Adrenal gland (tissue), 9 donors: ENCODE measurements at regions not wholly inside any gene's neighbourhood (a gene's known extent, or its start where the extent isn't known, plus 50 kb on each side); places are given as distances from the start of the nearest gene placed in this dataset.

Source experiments
- DNase-seq, 7 donors: peaks; one replicate each; pipeline ENCODE4 v3.0.0-alpha.2; 2019 to 2020
- H3K27ac ChIP-seq, 5 donors: fragments of 200-600 bp; sonication (generic) in 4 of 5; 1 replicate in 3 of 5; 2 replicates in 2 of 5; pipeline versions ENCODE4 v1.5.1 to v1.8.0; 2016 to 2020; ENCODE audit warnings: mild to moderate bottlenecking in 1 of 5
- H3K27me3 ChIP-seq: fragments of 200-600 bp; 2 replicates; pipeline ENCODE4 v1.8.0; 2021
- H3K36me3 ChIP-seq, 2 donors: fragments of 200-600 bp; replicated peaks in 1 of 2; 1 replicate in 1 of 2; 2 replicates in 1 of 2; pipeline versions ENCODE4 v1.5.1 to v1.8.0; 2018 to 2022
- H3K4me1 ChIP-seq, 2 donors: fragments of 200-600 bp; replicated peaks in 1 of 2; 1 replicate in 1 of 2; 2 replicates in 1 of 2; pipeline versions ENCODE4 v1.5.1 to v1.8.0; 2018 to 2021
- H3K4me3 ChIP-seq, 4 donors: fragments of 200-600 bp; sonication (generic) in 3 of 4; one replicate each; pipeline ENCODE4 v1.5.1; 2016 to 2018
- H3K9me3 ChIP-seq, 3 donors: fragments of 200-600 bp; sonication (generic) in 1 of 3; replicated peaks in 1 of 3; 1 replicate in 2 of 3; 2 replicates in 1 of 3; pipeline versions ENCODE4 v1.5.1 to v1.8.0; 2016 to 2021
- CTCF ChIP-seq, 6 experiments: fragments of 450-650 bp in 4 of 6; fragments of 200-600 bp in 2 of 6; sonication (generic) in 1 of 6; IDR thresholded peaks; 1 replicate in 5 of 6; 2 replicates in 1 of 6; pipeline versions ENCODE4 v1.5.1 to v1.8.0; 2016 to 2021; ENCODE audit warnings: antibody characterized with exemption in 6 of 6, mild to moderate bottlenecking in 2 of 6, moderate library complexity in 1 of 6
- POLR2A ChIP-seq, 2 donors: fragments of 450-650 bp; IDR thresholded peaks; one replicate each; pipeline ENCODE4 v1.6.1; 2017; ENCODE audit warnings: antibody characterized with exemption in 2 of 2, mild to moderate bottlenecking in 2 of 2, moderate library complexity in 1 of 2
- WGBS, 4 donors: extraction: QIAGEN DNeasy Blood & Tissue Kit in 2 of 4; methylation state at CpG; one replicate each; pipeline versions ENCODE4 v1.1.5 to v1.1.7; 2013 to 2017; 5-methylcytosine and 5-hydroxymethylcytosine counted together
- intact Hi-C, 2 donors: fragments of 100-400 bp; cut with DNase I; formaldehyde crosslinking; loops; one replicate each; pipeline versions ENCODE4 v1.14.1 to v1.15.0; 2022 to 2023
- donor health status: healthy with polysubstance abuse.
- donor health status: Bipolar disorder and iron deficiency.
- donor health status: DM: yes; HTN: yes; CAD: no.
- donor health status: DM: no; HTN: no; CAD: no.
- donor health status: DM: no; HTN: no; CAD: no.

DNA sequence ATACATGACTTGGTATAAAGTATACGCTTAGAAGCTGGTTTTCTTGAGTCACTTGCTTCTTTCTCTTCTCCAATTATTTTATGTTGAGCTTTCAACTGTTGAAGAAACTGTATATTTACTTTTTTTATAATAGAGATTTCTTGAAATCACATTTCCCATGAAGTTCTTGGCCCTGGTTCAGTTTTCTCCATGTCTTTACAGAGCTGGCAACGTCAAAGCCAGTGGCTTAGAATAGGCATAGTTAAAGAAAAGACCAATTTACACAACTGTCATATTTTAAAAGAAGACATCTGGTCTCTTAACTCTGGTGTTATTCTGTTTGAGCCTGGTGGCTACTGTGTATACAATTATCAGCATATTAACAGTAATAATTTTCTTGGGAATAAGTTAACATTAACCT lies 1249.3 kb downstream of the CDH12 start:
- Histone ChIP-seq H3K36me3 (no peaks in the 10 kb centered on the region), H3K9me3 (no peaks in the 10 kb centered on the region), H3K27ac (no peak overlapping the region), H3K4me3 (no peak overlapping the region), H3K4me1 (no peaks in the 10 kb centered on the region), H3K27me3 (no peaks in the 10 kb centered on the region)
- 70 to 72% (median 71%) methylated on average over 2 of the region's 2 CpGs for WGBS, 4 donors
- no peak for TF ChIP-seq POLR2A (IDR thresholded peaks at IDR 0.05)
- no peak for TF ChIP-seq CTCF (IDR thresholded peaks at IDR 0.05)
- intact Hi-C loops = no loop called here
- DNase-seq = no peak

DNA sequence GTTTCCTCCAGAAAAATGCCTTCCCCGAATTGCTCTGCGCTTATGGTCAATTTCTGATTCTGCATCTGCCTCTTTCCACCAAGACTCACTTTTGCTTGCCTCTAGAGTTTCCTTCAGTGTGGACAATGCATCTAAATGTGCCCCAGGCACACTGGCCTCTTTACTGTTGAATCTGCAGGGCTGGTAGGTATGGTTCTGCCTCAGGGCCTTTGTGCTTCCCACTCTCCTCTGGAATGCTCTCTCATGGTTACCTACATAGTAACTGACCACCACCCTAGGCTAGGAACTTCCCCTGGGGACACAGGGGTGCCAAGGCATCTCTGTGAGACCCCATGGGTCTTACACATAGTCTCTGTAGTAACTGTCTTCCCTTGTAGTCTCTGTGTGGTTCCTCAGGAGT lies 1258.6 kb downstream of the CDH12 start:
- H3K4me3 ChIP-seq = no peak overlapping the region
- no peaks in the 10 kb centered on the region for H3K36me3 ChIP-seq
- H3K27me3 ChIP-seq = no peaks in the 10 kb centered on the region
- H3K4me1 ChIP-seq = no peaks in the 10 kb centered on the region
- DNase-seq = no peak
- TF ChIP-seq POLR2A (IDR thresholded peaks at IDR 0.05) (no peak), CTCF (IDR thresholded peaks at IDR 0.05) (no peak)
- WGBS, 4 donors = 91 to 98% (median 96%) methylated on average over 2 of the region's 2 CpGs
- no peak overlapping the region for H3K27ac ChIP-seq
- H3K9me3 ChIP-seq = no peaks in the 10 kb centered on the region
- intact Hi-C loops = no loop called here

GRCh38 chr5:21593261-21593660 lies 1259.9 kb downstream of the CDH12 start:
- H3K36me3 ChIP-seq = no peaks in the 10 kb centered on the region
- no peak for DNase-seq
- H3K9me3 ChIP-seq = no peaks in the 10 kb centered on the region
- H3K27me3 ChIP-seq = no peaks in the 10 kb centered on the region
- no peak overlapping the region for H3K4me3 ChIP-seq
- H3K4me1 ChIP-seq = no peaks in the 10 kb centered on the region
- TF ChIP-seq POLR2A (IDR thresholded peaks at IDR 0.05) (no peak), CTCF (IDR thresholded peaks at IDR 0.05) (no peak)
- H3K27ac ChIP-seq = no peak overlapping the region
- intact Hi-C loops = no loop called here

DNA sequence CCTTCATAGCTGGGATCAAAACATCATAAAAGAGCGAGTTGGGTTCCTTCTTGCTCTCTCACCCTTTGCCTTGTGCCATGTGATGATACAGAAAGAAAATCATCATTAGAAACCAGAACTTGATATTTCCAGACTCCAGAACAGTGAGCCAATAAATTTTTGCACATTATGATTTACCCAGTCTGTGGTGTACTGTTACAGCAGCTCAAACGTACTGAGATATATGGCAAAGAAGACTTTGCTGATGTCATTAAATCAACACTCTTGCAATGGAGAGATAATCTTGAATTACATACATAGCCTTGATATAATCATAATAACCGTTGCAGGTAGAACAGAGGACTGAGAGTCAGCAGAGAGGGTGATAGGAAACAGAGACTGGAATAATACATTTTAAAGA lies 1271.6 kb downstream of the CDH12 start:
- no peaks in the 10 kb centered on the region for H3K27me3 ChIP-seq
- intact Hi-C loops = no loop called here
- no peak overlapping the region for H3K27ac ChIP-seq
- no peaks in the 10 kb centered on the region for H3K36me3 ChIP-seq
- no peak overlapping the region for H3K4me3 ChIP-seq
- no peak for DNase-seq
- 69 to 76% (median 72%) methylated on average over 3 of the region's 3 CpGs for WGBS, 4 donors
- TF ChIP-seq CTCF (IDR thresholded peaks at IDR 0.05) (no peak), POLR2A (IDR thresholded peaks at IDR 0.05) (no peak)
- no peaks in the 10 kb centered on the region for H3K9me3 ChIP-seq
- no peaks in the 10 kb centered on the region for H3K4me1 ChIP-seq
